Trophoblast cell (in vitro differentiated cells and primary cell): ENCODE measurements at regions not wholly inside any gene's neighbourhood (a gene's known extent, or its start where the extent isn't known, plus 50 kb on each side); places are given as distances from the start of the nearest gene placed in this dataset.

Experiments
- DNase-seq, 2 donors: peaks; one replicate each; pipeline ENCODE4 v3.0.0-alpha.2; 2016
- H2AFZ ChIP-seq: 2 replicates; pipeline ENCODE4 v1.6.1; 2013; ENCODE audit warnings: low read length, moderate library complexity, mild to moderate bottlenecking; ENCODE audit not compliant: insufficient read depth, poor library complexity
- H2AK5ac ChIP-seq: 2 replicates; pipeline ENCODE4 v1.6.1; 2013; ENCODE audit warnings: mild to moderate bottlenecking, low read length
- H2BK120ac ChIP-seq: 2 replicates; pipeline ENCODE4 v1.6.1; 2013; ENCODE audit warnings: low read length, mild to moderate bottlenecking, moderate library complexity; ENCODE audit not compliant: insufficient read depth, poor library complexity
- H2BK12ac ChIP-seq: 2 replicates; pipeline ENCODE4 v1.6.1; 2013; ENCODE audit warnings: mild to moderate bottlenecking, low read length, moderate library complexity
- H2BK5ac ChIP-seq: 2 replicates; pipeline ENCODE4 v1.6.1; 2013; ENCODE audit warnings: low read length, low read depth, moderate library complexity, mild to moderate bottlenecking; ENCODE audit not compliant: poor library complexity
- H3K14ac ChIP-seq: 2 replicates; pipeline ENCODE4 v1.6.1; 2013; ENCODE audit warnings: mild to moderate bottlenecking, low read length
- H3K18ac ChIP-seq: 2 replicates; pipeline ENCODE4 v1.6.1; 2013; ENCODE audit warnings: mild to moderate bottlenecking, low read length
- H3K23ac ChIP-seq: 2 replicates; pipeline ENCODE4 v1.6.1; 2013; ENCODE audit warnings: low read length
- H3K27ac ChIP-seq: 2 replicates; pipeline ENCODE4 v1.5.1; 2013; ENCODE audit warnings: low read depth, mild to moderate bottlenecking, inconsistent platforms, low read length, moderate library complexity
- H3K27me3 ChIP-seq: 2 replicates; pipeline ENCODE4 v1.6.1; 2013; ENCODE audit warnings: inconsistent platforms, mild to moderate bottlenecking, low read length, moderate library complexity; ENCODE audit not compliant: insufficient read depth
- H3K36me3 ChIP-seq, 2 experiments: 1 replicate in 1 of 2; 2 replicates in 1 of 2; pipeline ENCODE4 v1.6.1; 2013; ENCODE audit warnings: low read length in 2 of 2, mild to moderate bottlenecking in 2 of 2, moderate library complexity in 1 of 2; ENCODE audit not compliant: insufficient read depth in 2 of 2, control insufficient read depth in 1 of 2
- H3K4ac ChIP-seq: 2 replicates; pipeline ENCODE4 v1.6.1; 2013; ENCODE audit warnings: low read depth, mild to moderate bottlenecking, low read length, moderate library complexity
- H3K4me1 ChIP-seq, 2 experiments: 1 replicate in 1 of 2; 2 replicates in 1 of 2; pipeline ENCODE4 v1.6.1; 2013; ENCODE audit warnings: low read length in 2 of 2, mild to moderate bottlenecking in 2 of 2, moderate library complexity in 1 of 2; ENCODE audit not compliant: insufficient read depth in 2 of 2, control insufficient read depth in 1 of 2
- H3K4me2 ChIP-seq: 2 replicates; pipeline ENCODE4 v1.6.1; 2013; ENCODE audit warnings: inconsistent platforms, mild to moderate bottlenecking, low read length, moderate library complexity
- H3K4me3 ChIP-seq: 2 replicates; pipeline ENCODE4 v1.5.1; 2013; ENCODE audit warnings: mild to moderate bottlenecking, low read depth, low read length, inconsistent platforms
- H3K79me1 ChIP-seq: one replicate; pipeline ENCODE4 v1.6.1; 2013; ENCODE audit warnings: low read length
- H3K79me2 ChIP-seq: 2 replicates; pipeline ENCODE4 v1.6.1; 2013; ENCODE audit warnings: low read length, mild to moderate bottlenecking; ENCODE audit not compliant: control insufficient read depth, insufficient read depth, poor library complexity
- H3K9ac ChIP-seq: 2 replicates; pipeline ENCODE4 v1.6.1; 2013; ENCODE audit warnings: mild to moderate bottlenecking, low read length
- H3K9me3 ChIP-seq: 2 replicates; pipeline ENCODE4 v1.6.1; 2013; ENCODE audit warnings: low read depth, mild to moderate bottlenecking, control low read depth, inconsistent platforms, low read length; ENCODE audit not compliant: insufficient read depth
- H4K12ac ChIP-seq: 2 replicates; pipeline ENCODE4 v1.6.1; 2013; ENCODE audit warnings: low read depth, mild to moderate bottlenecking, low read length, moderate library complexity
- H4K8ac ChIP-seq: 2 replicates; pipeline ENCODE4 v1.6.1; 2013; ENCODE audit warnings: low read depth, mild to moderate bottlenecking, low read length, moderate library complexity
- H4K91ac ChIP-seq: one replicate; pipeline ENCODE4 v1.6.1; 2013; ENCODE audit warnings: low read depth, mild to moderate bottlenecking, low read length, moderate library complexity
- WGBS: extraction: QIAGEN DNeasy Blood & Tissue Kit; methylation state at CpG from one replicate; pipeline ENCODE4 v1.1.7; 2013; ENCODE audit warnings: missing lambda C conversion rate; ENCODE audit not compliant: insufficient read length, insufficient coverage; ENCODE audit errors: extremely low coverage; 5-methylcytosine and 5-hydroxymethylcytosine counted together

DNA sequence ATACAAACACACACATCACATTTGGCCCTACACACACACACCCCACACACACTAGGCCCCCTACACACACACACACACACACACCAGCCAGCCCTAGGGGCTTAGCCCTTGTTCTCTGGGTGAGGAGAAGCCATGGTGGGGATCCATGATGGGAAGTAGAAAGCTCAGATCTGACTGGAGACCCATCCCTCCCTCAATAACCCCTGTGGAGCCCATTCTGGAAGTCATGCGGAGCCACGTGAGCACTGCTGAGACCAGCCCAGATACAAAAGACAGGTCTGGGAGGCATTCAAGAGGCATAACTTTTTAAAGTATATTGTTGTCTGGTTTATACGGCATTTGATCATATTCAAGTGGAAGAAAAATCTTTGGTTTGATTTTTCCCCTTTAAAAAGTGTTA lies 448.5 kb downstream of the SOX6 start:
- no peak overlapping the region for H3K14ac ChIP-seq
- H3K36me3 ChIP-seq, result no peaks in the 10 kb centered on the region
- no peak overlapping the region for H3K27ac ChIP-seq
- no peak overlapping the region for H2AFZ ChIP-seq
- peaks cover 19 to 23% of the 10 kb centered on the region in 2 experiments for H3K4me1 ChIP-seq
- peak overlapping the region; percentile 4 for H3K4me3 ChIP-seq
- H3K9me3 ChIP-seq, result peaks cover 6% of the 10 kb centered on the region
- H4K12ac ChIP-seq, result no peak overlapping the region
- no peak overlapping the region for H3K4me2 ChIP-seq
- no peak overlapping the region for H3K4ac ChIP-seq
- no peaks in the 10 kb centered on the region for H3K79me2 ChIP-seq
- H4K91ac ChIP-seq, result no peak overlapping the region
- no CpG with 5 or more reads among the region's 3 CpGs for whole genome bisulfite sequencing
- H3K18ac ChIP-seq, result no peak overlapping the region
- H3K23ac ChIP-seq, result no peak overlapping the region
- H3K27me3 ChIP-seq, result no peaks in the 10 kb centered on the region
- H2BK5ac ChIP-seq, result no peak overlapping the region
- H2AK5ac ChIP-seq, result no peak overlapping the region
- H4K8ac ChIP-seq, result no peak overlapping the region
- no peaks in the 10 kb centered on the region for H3K79me1 ChIP-seq
- H2BK12ac ChIP-seq, result no peak overlapping the region
- H3K9ac ChIP-seq, result no peak overlapping the region
- no peak for DNase-seq
- H2BK120ac ChIP-seq, result no peak overlapping the region

DNA sequence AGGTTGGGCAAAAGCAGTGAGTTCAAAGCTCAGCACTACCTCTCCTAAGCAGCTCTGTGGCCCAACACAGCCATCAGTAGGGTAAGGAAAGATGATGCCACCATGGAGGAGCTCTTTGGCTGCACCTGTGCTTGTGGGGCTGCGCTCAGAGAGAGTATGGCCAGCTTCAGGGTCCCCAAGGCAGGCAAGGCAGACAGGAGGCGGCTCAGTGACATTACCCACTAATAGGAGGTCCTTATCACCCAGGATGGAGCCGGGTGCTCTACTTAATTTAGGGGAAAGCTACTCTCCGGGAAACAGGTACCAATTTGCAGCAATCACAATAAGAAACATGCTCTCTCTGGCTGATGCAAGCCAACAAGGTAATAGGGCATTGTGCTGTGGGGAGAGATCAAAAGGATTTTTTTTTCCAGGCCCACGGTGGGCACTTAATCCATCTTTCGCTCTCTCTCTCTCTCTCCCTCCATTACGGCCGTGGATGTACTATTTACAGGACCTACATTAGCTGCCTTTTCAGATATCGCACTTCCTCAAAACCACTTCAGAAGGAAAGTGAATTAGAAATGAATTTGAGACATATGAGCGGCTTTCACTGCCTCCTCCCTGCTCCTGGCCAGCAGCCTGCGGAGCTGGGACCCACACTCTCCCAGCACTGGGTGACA lies 446.3 kb downstream of the SOX6 start:
- H3K9me3 ChIP-seq, result peaks cover 6% of the 10 kb centered on the region
- no CpG with 5 or more reads among the region's 11 CpGs for WGBS
- peak overlapping the region; percentile 67 for H2BK12ac ChIP-seq
- H3K4me3 ChIP-seq, result no peak overlapping the region
- H3K14ac ChIP-seq, result peak overlapping the region; percentile 19
- H2BK5ac ChIP-seq, result no peak overlapping the region
- H4K91ac ChIP-seq, result peak overlapping the region; percentile 70
- peak overlapping the region; percentile 53 for H2BK120ac ChIP-seq
- H3K4me2 ChIP-seq, result no peak overlapping the region
- no peak overlapping the region for H3K23ac ChIP-seq
- DNase-seq, result no peak
- no peaks in the 10 kb centered on the region for H3K79me1 ChIP-seq
- no peak overlapping the region for H2AFZ ChIP-seq
- no peaks in the 10 kb centered on the region for H3K36me3 ChIP-seq
- peaks cover 12 to 15% of the 10 kb centered on the region in 2 experiments for H3K4me1 ChIP-seq
- H3K27me3 ChIP-seq, result no peaks in the 10 kb centered on the region
- no peak overlapping the region for H4K12ac ChIP-seq
- H3K27ac ChIP-seq, result no peak overlapping the region
- no peak overlapping the region for H3K9ac ChIP-seq
- peak overlapping the region; percentile 63 for H2AK5ac ChIP-seq
- H4K8ac ChIP-seq, result no peak overlapping the region
- peak overlapping the region; percentile 54 for H3K18ac ChIP-seq
- H3K4ac ChIP-seq, result no peak overlapping the region
- no peaks in the 10 kb centered on the region for H3K79me2 ChIP-seq

DNA sequence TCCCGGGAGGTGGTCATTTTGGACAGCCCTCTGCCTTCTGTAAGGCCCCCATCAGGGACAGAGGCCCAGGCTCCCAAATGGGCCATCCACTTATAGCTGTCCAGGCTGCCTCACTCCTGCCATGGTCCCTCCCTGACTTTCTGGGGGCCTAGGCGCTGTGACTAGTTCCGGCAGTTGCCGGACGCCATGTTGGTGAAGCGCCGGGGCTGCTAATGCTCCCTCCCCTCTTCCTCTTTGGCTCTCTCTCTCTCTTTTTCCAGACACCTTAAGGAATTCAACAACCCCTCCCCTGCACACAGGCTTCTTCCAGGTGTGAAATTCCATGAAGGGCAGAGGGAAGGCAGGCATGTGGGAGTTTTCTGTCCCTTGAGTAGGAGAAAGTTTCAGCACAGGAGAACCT lies 445.6 kb downstream of the SOX6 start:
- Histone ChIP-seq H3K9ac (no peak overlapping the region), H3K27me3 (no peaks in the 10 kb centered on the region), H3K14ac (no peak overlapping the region), H2AK5ac (no peak overlapping the region), H2AFZ (no peak overlapping the region), H3K79me1 (no peaks in the 10 kb centered on the region), H3K4me1 (peaks cover 12 to 15% of the 10 kb centered on the region in 2 experiments), H4K91ac (peak overlapping the region; percentile 70), H3K4ac (no peak overlapping the region), H3K4me3 (no peak overlapping the region), H4K8ac (no peak overlapping the region), H3K36me3 (no peaks in the 10 kb centered on the region), H2BK120ac (peak overlapping the region; percentile 53), H2BK5ac (no peak overlapping the region), H3K79me2 (no peaks in the 10 kb centered on the region), H3K9me3 (peaks cover 6% of the 10 kb centered on the region), H3K23ac (no peak overlapping the region), H3K4me2 (no peak overlapping the region), H3K27ac (no peak overlapping the region), H4K12ac (no peak overlapping the region), H3K18ac (no peak overlapping the region), H2BK12ac (peak overlapping the region; percentile 67)
- no CpG with 5 or more reads among the region's 7 CpGs for WGBS
- DNase-seq, result peak; percentile 18

DNA sequence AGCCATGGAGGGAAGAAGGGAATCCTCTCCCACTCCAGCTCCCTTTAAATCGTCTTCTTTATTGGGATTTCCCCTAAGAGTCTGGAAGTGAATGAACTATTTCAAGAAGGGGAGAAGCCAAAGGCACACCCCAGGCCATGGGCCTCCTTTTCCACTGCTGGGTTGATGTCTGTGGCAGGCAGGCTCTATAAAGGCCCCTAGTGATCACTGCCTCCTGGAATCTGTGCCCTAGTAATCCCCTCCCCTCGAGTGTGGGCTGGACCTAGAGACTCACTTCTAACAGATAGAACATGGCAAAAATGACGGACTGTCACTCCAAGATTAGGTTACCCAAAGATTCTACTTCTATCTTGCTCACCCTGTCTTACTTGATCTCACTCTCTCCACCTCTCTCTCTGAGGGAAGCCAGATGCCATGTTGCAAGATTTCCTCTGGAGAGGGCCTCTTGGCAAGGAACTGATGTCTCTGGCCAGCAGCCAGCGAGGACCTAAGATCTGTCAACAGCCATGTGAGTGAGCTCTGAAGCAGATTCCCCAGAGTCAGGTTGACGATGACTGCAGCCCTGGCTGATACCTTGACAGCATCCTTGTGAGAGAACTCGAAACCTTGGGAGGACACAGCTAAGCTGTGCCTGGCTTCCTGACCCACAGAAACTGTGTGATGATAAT lies 444.8 kb downstream of the SOX6 start:
- Histone ChIP-seq H2AK5ac (no peak overlapping the region), H2BK5ac (no peak overlapping the region), H3K23ac (no peak overlapping the region), H2AFZ (no peak overlapping the region), H2BK120ac (no peak overlapping the region), H3K14ac (peak overlapping the region; percentile 10), H3K36me3 (no peaks in the 10 kb centered on the region), H4K91ac (no peak overlapping the region), H3K27ac (no peak overlapping the region), H4K8ac (no peak overlapping the region), H3K27me3 (no peaks in the 10 kb centered on the region), H3K4ac (no peak overlapping the region), H3K79me1 (no peaks in the 10 kb centered on the region), H3K4me2 (no peak overlapping the region), H3K9me3 (peaks cover 6% of the 10 kb centered on the region), H2BK12ac (peak overlapping the region; percentile 26), H3K4me3 (no peak overlapping the region), H3K4me1 (peaks cover 12 to 15% of the 10 kb centered on the region in 2 experiments), H3K18ac (no peak overlapping the region), H3K9ac (no peak overlapping the region), H3K79me2 (no peaks in the 10 kb centered on the region), H4K12ac (no peak overlapping the region)
- DNase-seq, result no peak
- WGBS, result no CpG with 5 or more reads among the region's 6 CpGs
